Stimulated activated CD4-positive, alpha-beta T cell treated with anti-CD3 and anti-CD28 coated beads, Interleukin-4, amount 100 ng/mL, for 48 hours (primary cell): ENCODE measurements at regions not wholly inside any gene's neighbourhood (a gene's known extent, or its start where the extent isn't known, plus 50 kb on each side); places are given as distances from the start of the nearest gene placed in this dataset.

Experiments used
- DNase-seq, 2 donors: peaks; one replicate each; pipeline ENCODE4 v3.0.0-alpha.2; 2020; ENCODE audit warnings: low read depth in 2 of 2

DNA sequence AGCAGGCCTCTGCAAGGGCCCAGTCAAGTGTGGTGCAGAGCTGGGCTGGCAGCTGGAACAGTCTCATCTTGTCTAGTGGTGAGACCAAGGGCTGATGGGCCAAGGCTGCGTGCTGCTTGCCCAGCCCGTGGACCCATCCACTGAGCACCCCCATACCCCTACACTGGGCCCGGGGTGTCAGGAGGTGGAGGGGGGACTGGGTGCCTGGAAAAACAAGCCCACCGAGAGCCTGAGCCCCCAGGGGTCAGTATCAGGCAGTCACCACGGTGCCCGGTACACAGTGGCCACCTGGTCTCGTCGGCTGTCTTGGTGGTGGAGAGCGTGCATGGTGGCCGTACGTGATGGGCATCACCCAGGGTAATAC lies 238.3 kb downstream of the SEC14L1 start:
- no peak for DNase-seq

DNA sequence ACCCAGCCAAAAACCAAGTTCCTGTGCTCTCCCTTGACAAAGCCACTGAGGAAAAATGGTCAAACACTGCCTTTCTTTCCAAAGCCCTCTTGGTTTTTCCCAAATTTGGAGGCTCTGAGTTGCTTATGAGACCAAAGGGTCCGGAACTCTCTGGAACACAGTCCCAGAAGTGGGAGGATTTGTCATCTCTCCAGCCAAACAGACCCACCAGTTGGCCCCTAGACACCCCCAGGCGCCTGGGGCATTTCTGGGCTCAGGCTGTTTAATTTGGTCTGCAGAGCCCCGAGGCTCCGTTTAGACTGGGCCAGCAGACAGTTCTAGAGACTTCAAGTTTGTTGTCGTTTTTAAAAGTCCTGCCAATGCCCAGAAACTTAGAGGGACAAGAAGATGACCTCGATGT lies 239.1 kb downstream of the SEC14L1 start:
- DNase-seq = no peak

GRCh38 chr17:77380395-77381184 lies 239.8 kb downstream of the SEC14L1 start:
- DNase-seq = no peak

DNA sequence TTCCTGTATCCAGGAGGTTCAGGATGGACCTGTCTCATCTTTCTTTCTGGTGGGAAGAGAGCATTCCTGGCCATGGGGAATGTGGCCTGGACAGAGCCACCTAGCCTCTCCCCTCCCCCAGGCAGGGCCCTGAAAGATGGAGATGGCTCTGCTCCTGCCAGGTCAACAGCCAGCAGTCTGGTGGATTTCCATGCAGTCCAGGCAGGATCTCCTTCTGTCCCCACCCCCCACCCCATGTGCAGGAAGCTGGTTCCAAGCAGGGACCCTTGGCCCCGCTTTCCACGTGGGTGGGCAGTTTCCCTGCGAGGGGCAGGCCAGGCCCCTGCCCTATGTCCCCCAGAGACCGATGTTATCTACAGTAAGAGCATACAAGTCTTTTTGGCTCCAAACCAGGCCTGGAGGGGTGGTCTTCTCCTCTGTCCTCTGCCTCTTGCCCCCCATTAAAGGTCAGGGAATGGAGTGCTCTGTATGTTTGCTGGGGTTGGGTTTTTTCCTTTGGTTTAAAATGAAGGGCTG lies 240.5 kb downstream of the SEC14L1 start:
- DNase-seq = no peak

DNA sequence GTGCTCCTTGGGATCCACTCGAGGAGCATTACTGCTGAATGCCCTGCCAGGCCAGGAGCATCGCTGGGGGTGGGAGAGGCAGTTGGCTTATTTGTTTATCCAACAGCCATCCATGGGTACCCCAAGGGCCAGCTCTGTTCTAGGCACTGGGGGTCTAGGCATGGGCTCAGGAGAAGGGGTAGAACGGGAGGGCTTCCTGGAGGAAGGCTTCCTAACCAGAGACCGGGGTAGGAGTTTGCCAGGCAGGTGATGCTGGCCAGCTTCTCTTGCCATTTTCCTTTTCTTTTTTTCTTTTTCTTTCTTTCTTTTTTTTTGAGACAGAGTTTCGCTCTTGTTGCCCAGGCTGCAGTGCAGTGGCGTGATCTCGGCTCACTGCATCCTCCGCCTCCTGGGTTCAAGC lies 241.0 kb downstream of the SEC14L1 start:
- no peak for DNase-seq

GRCh38 chr17:77382356-77382911 lies 241.7 kb downstream of the SEC14L1 start:
- DNase-seq = no peak

- DNase-seq = no peak
Measured at GRCh38 chr17:77382966-77383612, 242.3 kb downstream of the SEC14L1 start.

GRCh38 chr17:77383613-77384608 lies 243.1 kb downstream of the SEC14L1 start:
- DNase-seq = no peak

DNA sequence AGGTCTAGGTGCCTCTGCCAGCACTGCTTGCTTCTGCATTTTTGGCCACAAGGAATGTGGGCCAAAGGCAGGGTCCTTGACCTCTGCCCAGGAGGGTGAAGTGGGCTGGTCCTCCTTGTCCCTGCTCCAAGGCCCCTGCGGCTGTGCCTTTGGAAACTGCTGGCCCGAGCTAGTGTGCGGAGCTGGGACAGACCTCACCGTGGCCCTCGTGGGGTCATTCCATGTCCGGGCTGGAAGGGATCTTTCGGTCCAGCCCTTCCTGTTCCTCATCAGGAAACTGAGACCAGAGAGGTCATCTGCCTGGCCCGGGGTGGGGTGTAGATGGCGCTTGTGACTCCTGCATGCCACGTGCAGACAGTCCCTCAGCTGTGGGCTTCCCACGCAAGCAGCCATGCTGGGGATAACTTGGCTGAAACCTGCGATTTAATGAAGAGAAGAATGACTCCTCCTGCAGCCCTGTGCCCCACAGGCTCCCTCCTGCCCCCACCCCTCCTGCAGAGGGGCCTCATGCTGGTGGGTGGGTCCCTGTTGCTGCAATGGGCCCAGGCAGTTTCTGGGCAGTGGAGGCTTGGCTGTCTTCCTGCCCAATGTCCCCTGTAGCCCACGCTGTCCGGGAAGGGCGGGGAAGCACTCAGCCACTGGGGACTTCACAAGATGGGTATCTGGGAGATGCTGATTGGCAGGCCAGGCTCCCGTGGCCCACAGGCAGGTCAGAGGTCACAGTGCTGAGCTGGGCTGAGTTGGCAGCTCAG lies 245.2 kb downstream of the SEC14L1 start:
- DNase-seq = no peak

DNA sequence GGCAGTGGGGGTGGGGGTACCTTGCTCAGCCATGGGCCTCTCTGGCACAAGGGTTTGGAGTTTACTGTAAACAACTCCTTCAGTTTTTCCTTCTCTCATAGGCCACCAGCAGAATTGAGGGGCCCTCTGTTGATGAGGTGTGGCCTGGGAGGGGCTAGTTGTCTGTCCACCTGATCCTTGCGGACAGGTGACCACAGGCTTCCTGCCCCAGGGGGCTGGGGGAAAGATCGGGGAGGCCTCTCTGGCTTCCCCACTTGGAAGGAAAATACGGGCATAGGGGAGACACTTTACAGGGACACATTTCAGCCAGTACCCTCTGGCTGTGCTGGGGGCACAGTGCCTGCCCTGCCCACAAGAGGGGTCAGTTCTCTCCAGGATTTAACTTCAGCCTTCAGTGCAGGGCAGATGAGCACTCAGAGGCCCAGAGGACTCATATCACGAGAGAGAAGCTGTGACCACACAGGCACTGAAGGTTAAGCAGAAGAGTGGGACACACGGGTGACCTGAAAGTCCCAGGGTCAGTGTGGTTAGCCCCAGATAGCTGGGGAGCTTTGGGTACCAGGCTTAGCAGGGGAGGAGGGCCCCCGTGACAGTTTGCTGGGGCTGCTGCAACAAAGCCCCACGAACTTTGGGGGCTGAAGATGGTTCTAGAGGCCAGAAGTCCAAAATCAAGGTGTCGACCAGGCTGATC lies 245.9 kb downstream of the SEC14L1 start:
- no peak for DNase-seq

DNA sequence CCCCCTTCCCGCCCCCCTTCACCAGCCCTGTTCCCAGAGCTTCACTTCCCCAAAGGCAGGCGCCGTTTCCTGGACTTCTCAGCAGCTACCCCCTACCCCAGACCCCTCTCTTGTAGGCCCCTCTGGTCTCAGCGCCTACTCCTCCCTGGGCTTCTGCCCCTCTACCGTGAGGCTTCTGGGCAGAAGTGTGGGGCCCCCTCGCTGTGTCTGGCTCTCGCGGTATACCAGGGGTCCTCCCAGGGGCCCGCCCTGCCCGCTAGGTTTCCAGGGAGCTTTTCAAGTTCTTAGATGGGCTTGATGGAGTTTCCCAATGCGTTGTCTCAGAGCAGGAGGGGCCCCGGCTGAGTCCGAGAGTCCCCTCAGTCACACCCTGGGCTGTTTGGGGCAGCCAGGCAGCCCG lies 247.1 kb downstream of the SEC14L1 start:
- no peak for DNase-seq

GRCh38 chr17:77388384-77389306 lies 247.9 kb downstream of the SEC14L1 start:
- DNase-seq = no peak

DNA sequence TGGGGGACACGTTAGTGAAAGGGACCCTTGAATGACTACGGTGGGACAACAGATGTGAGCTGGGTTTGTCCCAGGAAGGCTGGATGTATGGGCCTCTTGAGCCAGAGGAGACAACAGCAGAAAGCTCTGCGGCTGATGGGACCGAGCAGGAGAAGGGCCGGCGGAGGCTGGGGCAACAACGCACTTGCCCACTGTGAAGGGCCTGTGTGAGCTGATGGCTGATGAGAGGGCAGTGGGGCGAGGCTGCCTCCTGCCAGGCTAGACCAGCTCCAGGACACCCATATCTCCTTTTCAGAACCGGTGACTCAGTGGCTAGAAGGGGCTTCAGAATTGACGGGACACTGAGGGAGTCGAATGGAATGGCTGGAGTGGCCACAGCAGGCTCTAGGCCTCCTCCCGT lies 250.1 kb downstream of the SEC14L1 start:
- no peak for DNase-seq

DNA sequence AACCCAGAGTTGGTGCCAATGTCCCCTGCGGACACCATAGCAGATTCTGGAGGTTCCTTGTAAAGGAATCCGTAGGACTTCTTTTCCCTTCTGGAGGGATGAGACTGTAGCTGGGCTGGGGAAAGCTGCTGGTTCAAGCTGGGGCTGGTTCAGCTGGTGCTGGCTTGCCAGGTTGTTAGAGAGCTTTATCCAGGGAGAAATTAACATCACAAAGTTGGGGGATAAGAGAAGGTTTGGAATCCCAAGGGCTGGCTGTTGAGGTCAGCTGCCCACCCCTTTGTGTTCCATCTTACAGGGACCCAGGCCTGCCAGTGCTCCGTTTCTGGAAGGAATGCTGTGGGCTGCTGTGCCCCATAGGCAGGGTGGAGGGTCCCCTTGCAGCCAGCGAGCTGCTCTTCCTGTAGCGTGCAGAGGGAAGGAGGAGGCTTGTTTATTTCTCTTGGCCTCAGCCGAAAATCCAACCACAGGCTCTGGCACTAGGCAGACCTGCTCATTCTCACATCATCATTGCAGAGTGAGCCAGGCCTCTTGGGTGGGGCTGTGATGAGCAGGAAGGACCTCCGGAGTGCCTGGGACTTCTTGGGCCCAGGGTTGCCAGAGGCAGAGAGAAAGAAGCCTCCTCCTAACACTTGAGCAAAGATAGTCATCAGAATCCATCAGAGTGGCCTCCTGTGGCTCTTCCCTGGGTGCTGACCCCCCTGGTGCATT lies 251.1 kb downstream of the SEC14L1 start:
- DNase-seq = no peak

- DNase-seq = no peak
Measured at GRCh38 chr17:77392376-77393273, 251.9 kb downstream of the SEC14L1 start.

DNA sequence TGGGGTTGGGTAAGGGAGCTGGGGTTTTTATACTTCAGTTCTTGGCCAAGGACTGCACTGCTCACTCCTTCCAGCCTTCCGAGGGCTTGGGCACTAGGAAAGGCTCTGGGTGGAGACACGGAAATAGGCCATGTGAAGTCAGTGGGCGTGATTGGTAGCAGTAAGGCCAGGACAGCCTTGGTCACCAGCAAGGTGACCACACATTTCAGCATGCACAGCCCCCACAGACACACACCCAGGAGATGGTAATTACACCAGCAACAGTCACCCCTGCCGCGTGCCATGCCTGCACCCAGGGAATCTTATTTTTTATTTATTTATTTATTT lies 252.5 kb downstream of the SEC14L1 start:
- no peak for DNase-seq

- no peak for DNase-seq
Measured at GRCh38 chr17:77393867-77394539, 253.2 kb downstream of the SEC14L1 start.
